ENCODE measurements at regions not wholly inside any gene's neighbourhood (a gene's known extent, or its start where the extent isn't known, plus 50 kb on each side); places are given as distances from the start of the nearest gene placed in this dataset.

DNA sequence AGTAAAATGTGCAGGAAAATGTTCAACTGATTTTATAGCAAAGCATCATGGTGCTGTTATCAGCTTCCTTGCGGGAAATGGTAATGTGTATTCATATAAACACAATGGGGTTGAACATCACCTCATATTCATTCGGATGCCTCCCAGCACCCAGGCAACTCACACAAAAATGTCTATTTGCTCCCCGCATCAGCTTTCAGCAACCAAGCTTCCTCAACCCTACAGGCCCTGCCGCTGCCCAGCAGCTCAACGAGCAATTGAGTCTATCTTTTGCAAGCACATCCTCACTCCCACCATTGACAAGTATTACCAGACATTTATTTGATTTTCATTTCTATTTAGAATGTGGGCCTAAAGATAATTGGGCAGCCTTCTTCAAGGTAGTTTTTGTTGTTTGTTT is 2161.4 kb upstream of the PIK3C3 start:
- no peaks in the 10 kb centered on the region for H3K9me3 ChIP-seq (replicated peaks; ENCODE audit: control insufficient read depth, insufficient read depth, low read length)
- no peaks in the 10 kb centered on the region for H3K36me3 ChIP-seq (ENCODE audit: control insufficient read depth in 2 of 2, extremely low read depth in 1 of 2, insufficient read depth in 2 of 2, low read length in 2 of 2)
- intact Hi-C loops (cut with micrococcal nuclease) (no loop called here), dilution Hi-C loops (cut with MboI; ENCODE audit: extremely low pct_ligation_motif_present, low sequenced_read_pairs) (no loop called here)
- H3K4me1 ChIP-seq (ENCODE audit: control insufficient read depth, extremely low read depth, insufficient read depth, low read length) = peaks cover 4% of the 10 kb centered on the region
- no peak overlapping the region for H3K4me2 ChIP-seq (ENCODE audit: insufficient read depth, low read length)
- ChIA-PET POLR2A (no interaction called here), CTCF (no interaction called here)
- no peak overlapping the region for H3K27ac ChIP-seq (ENCODE audit: insufficient read depth, low read depth, low read length)
- no peak overlapping the region for H3K4me3 ChIP-seq (replicated peaks in 1 of 3; ENCODE audit: insufficient read depth in 1 of 3, low read depth in 1 of 3, low read length in 3 of 3)
- H4K20me1 ChIP-seq (replicated peaks; ENCODE audit: control insufficient read depth, extremely low read depth, insufficient read depth, low read length) = no peaks in the 10 kb centered on the region
- no peaks in the 10 kb centered on the region for H3K9me1 ChIP-seq (replicated peaks; ENCODE audit: control insufficient read depth, extremely low read depth, insufficient read depth, low read length)
- H3K9ac ChIP-seq (replicated peaks; ENCODE audit: extremely low read depth, insufficient read depth, low read length) = no peak overlapping the region
- H3K27me3 ChIP-seq (ENCODE audit: control insufficient read depth in 2 of 2, insufficient read depth in 2 of 2, low read length in 2 of 2) = no peaks in the 10 kb centered on the region
- no TSS peak for BruUV-seq (replicated peaks)
- TF ChIP-seq POLR2AphosphoS5 (IDR thresholded peaks at IDR 0.05; ENCODE audit: insufficient read depth, low read depth, low read length) (no peak), MYC (IDR thresholded peaks at IDR 0.05; ENCODE audit: low read depth, low read length) (no peak), GATA2 (IDR thresholded peaks at IDR 0.05; ENCODE audit: insufficient read depth, insufficient read length, low read depth, low read length) (no peak), FOS (IDR thresholded peaks at IDR 0.05; ENCODE audit: borderline replicate concordance, insufficient read depth, low read length) (no peak), POLR2A (IDR thresholded peaks at IDR 0.05; ENCODE audit: low read depth, low read length) (no peak), JUN (IDR thresholded peaks at IDR 0.05; ENCODE audit: borderline replicate concordance, insufficient read depth, insufficient read length, low read depth) (no peak), EZH2 (IDR thresholded peaks at IDR 0.05; ENCODE audit: borderline replicate concordance, low read depth, low read length, severe bottlenecking) (no peak)
- TF ChIP-seq, protein P1, sequence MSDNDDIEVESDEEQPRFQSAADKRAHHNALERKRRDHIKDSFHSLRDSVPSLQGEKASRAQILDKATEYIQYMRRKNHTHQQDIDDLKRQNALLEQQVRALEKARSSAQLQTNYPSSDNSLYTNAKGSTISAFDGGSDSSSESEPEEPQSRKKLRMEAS (IDR thresholded peaks at IDR 0.05; ENCODE audit: insufficient read depth, insufficient read length) = no peak
- TF ChIP-seq, protein P2, sequence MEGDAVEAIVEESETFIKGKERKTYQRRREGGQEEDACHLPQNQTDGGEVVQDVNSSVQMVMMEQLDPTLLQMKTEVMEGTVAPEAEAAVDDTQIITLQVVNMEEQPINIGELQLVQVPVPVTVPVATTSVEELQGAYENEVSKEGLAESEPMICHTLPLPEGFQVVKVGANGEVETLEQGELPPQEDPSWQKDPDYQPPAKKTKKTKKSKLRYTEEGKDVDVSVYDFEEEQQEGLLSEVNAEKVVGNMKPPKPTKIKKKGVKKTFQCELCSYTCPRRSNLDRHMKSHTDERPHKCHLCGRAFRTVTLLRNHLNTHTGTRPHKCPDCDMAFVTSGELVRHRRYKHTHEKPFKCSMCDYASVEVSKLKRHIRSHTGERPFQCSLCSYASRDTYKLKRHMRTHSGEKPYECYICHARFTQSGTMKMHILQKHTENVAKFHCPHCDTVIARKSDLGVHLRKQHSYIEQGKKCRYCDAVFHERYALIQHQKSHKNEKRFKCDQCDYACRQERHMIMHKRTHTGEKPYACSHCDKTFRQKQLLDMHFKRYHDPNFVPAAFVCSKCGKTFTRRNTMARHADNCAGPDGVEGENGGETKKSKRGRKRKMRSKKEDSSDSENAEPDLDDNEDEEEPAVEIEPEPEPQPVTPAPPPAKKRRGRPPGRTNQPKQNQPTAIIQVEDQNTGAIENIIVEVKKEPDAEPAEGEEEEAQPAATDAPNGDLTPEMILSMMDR (IDR thresholded peaks at IDR 0.05; ENCODE audit: extremely low read depth in 1 of 2, insufficient read depth in 1 of 2, low read depth in 1 of 2, low read length in 2 of 2) = no peak
- no peaks in the 10 kb centered on the region for H3K79me2 ChIP-seq (ENCODE audit: control insufficient read depth, insufficient read depth, low read length)
- H2AFZ ChIP-seq (ENCODE audit: low read depth, low read length) = no peak overlapping the region
- FAIRE-seq = no peak
- no peak for DNase-seq (ENCODE audit: low read depth, low spot score)

All from endothelial cell of umbilical vein (primary cell).